GM18507 (cell line): ENCODE measurements at regions not wholly inside any gene's neighbourhood (a gene's known extent, or its start where the extent isn't known, plus 50 kb on each side); places are given as distances from the start of the nearest gene placed in this dataset.
"Not testable (repeated sequence)": the region's sequence is repeated elsewhere in the genome, so short reads cannot be mapped to it uniquely, and the experiment has no call there.

Experiments used
- DNase-seq: peaks from one replicate; pipeline ENCODE4 v3.0.0; 2011; ENCODE audit warnings: low read depth; ENCODE audit not compliant: insufficient read length; ENCODE audit errors: extremely low spot score
- FAIRE-seq: peaks from 2 replicates; lab custom pipeline; 2011; peaks lifted over from hg19 to GRCh38; lab: Jason Lieb, UNC

GRCh38 chr2:118457951-118458350 is 369.7 kb downstream of the INSIG2 start:
- no peak for FAIRE-seq
- DNase-seq = no peak

- DNase-seq (no peak), FAIRE-seq (no peak)
Observed at GRCh38 chr2:118449401-118449800, 361.1 kb downstream of the INSIG2 start.

- no peak for FAIRE-seq
- no peak for DNase-seq
Observed at GRCh38 chr2:118443596-118443995, 355.3 kb downstream of the INSIG2 start.

GRCh38 chr2:118442996-118443553 is 354.8 kb downstream of the INSIG2 start:
- DNase-seq = no peak
- FAIRE-seq = no peak

GRCh38 chr2:118442046-118442445 is 353.8 kb downstream of the INSIG2 start:
- FAIRE-seq (no peak), DNase-seq (no peak)

- no peak for FAIRE-seq
- no peak for DNase-seq
Observed at GRCh38 chr2:118440404-118441098, 352.3 kb downstream of the INSIG2 start.

GRCh38 chr2:118437501-118437900 is 349.2 kb downstream of the INSIG2 start:
- DNase-seq = no peak
- FAIRE-seq = no peak

GRCh38 chr2:118431997-118432396 is 343.7 kb downstream of the INSIG2 start:
- no peak for FAIRE-seq

GRCh38 chr2:118431586-118431985 is 343.3 kb downstream of the INSIG2 start:
- no peak for FAIRE-seq
- no peak for DNase-seq

More at GRCh38 chr2:118431997-118432396, 343.7 kb downstream of the INSIG2 start:
- DNase-seq = no peak

- DNase-seq = no peak
- FAIRE-seq = no peak
Observed at GRCh38 chr2:118431165-118431517, 342.9 kb downstream of the INSIG2 start.

- DNase-seq (no peak), FAIRE-seq (no peak)
Observed at GRCh38 chr2:118430510-118431164, 342.4 kb downstream of the INSIG2 start.

- FAIRE-seq = no peak
Observed at GRCh38 chr2:118425191-118425590, 336.9 kb downstream of the INSIG2 start.

GRCh38 chr2:118423776-118424175 is 335.5 kb downstream of the INSIG2 start:
- FAIRE-seq (no peak), DNase-seq (no peak)

More at GRCh38 chr2:118425191-118425590, 336.9 kb downstream of the INSIG2 start:
- no peak for DNase-seq

- DNase-seq (no peak), FAIRE-seq (no peak)
Observed at GRCh38 chr2:118421648-118422047, 333.4 kb downstream of the INSIG2 start.

GRCh38 chr2:118417406-118418120 is 329.3 kb downstream of the INSIG2 start:
- DNase-seq = no peak
- no peak for FAIRE-seq

- not testable (repeated sequence) for DNase-seq, FAIRE-seq
Observed at GRCh38 chr2:118415186-118415585, 326.9 kb downstream of the INSIG2 start.

GRCh38 chr2:118403658-118404451 is 315.6 kb downstream of the INSIG2 start:
- FAIRE-seq = no peak
- no peak for DNase-seq

- no peak for FAIRE-seq
- DNase-seq = no peak
Observed at GRCh38 chr2:118388771-118389170, 300.5 kb downstream of the INSIG2 start.

- DNase-seq (no peak), FAIRE-seq (no peak)
Observed at GRCh38 chr2:118387509-118387908, 299.2 kb downstream of the INSIG2 start.
